ENCODE measurements at regions not wholly inside any gene's neighbourhood (a gene's known extent, or its start where the extent isn't known, plus 50 kb on each side); places are given as distances from the start of the nearest gene placed in this dataset.

DNA sequence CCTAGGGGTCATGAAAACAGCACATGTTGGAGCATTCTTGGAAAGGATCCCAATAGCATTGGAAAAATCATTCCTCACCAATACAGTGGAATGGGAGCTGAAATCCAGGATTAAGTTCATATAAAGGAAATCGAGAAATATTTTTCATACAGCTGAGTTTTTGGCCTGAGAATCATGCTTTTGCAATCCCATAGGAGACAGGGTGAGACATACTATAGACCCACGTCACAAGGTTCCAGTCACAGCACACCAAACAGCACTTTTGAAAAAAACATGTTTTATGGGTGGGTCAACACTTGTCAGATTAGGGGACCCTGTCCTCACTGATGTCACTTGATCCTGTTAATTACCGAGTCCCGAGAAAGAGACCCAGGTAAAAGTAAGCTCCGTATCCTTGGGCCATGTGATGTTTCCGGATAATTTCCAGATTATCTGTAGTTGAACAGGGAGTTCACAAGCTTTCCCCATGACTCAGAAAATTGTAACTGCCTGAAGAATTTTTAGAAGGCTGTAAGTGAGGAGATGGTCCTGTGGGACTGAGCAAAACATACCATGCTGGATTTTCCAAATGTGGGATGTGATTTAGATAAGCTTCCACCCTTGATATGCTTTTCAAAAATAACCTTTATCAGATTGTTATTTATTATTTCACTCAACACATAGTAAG is 80.9 kb upstream of the TLR3 start:
- Histone ChIP-seq H4K8ac (ENCODE audit: extremely low read depth, insufficient read depth, low read length) (no peak overlapping the region), H3K27ac (ENCODE audit: low read depth, low read length) (no peak overlapping the region), H3K56ac (replicated peaks; ENCODE audit: insufficient read length, low read depth, low read length) (no peak overlapping the region), H3K23me2 (ENCODE audit: low read depth, low read length) (no peaks in the 10 kb centered on the region), H2AFZ (ENCODE audit: low read length) (no peak overlapping the region), H3K4me3 (ENCODE audit: extremely low read depth in 1 of 4, insufficient read depth in 2 of 4, low read depth in 3 of 4, low read length in 4 of 4) (no peak overlapping the region), H2BK12ac (ENCODE audit: low read depth, low read length) (no peak overlapping the region), H4K91ac (replicated peaks; ENCODE audit: insufficient read length, low read length) (no peak overlapping the region), H3K18ac (ENCODE audit: extremely low read depth, low read length) (no peak overlapping the region), H4K5ac (ENCODE audit: insufficient read length, low read depth, low read length) (no peak overlapping the region), H3K27me3 (replicated peaks in 1 of 4; ENCODE audit: control insufficient read depth in 3 of 4, extremely low read depth in 1 of 4, insufficient read depth in 3 of 4, low read length in 3 of 4) (no peaks in the 10 kb centered on the region), H3K4me1 (replicated peaks in 1 of 4; ENCODE audit: control insufficient read depth in 3 of 4, insufficient read depth in 4 of 4, low read length in 3 of 4) (no peaks in the 10 kb centered on the region), H2BK120ac (replicated peaks; ENCODE audit: low read depth, low read length) (no peak overlapping the region), H3K4me2 (ENCODE audit: insufficient read depth in 1 of 2, low read depth in 2 of 2, low read length in 2 of 2) (no peak overlapping the region), H2BK15ac (ENCODE audit: low read length) (no peak overlapping the region), H3K36me3 (ENCODE audit: control insufficient read depth in 2 of 4, insufficient read depth in 4 of 4, low read length in 3 of 4) (no peaks in the 10 kb centered on the region), H2BK20ac (ENCODE audit: low read length) (no peak overlapping the region), H3K9ac (replicated peaks in 1 of 4; ENCODE audit: extremely low read depth in 1 of 4, low read depth in 3 of 4, low read length in 3 of 4) (no peak overlapping the region), H3K23ac (ENCODE audit: insufficient read length) (no peak overlapping the region), H3K79me1 (ENCODE audit: low read depth, low read length) (no peaks in the 10 kb centered on the region), H3K79me2 (ENCODE audit: control insufficient read depth in 1 of 2, insufficient read depth in 2 of 2, low read length in 2 of 2) (no peaks in the 10 kb centered on the region), H3K9me3 (ENCODE audit: insufficient read depth in 2 of 2, low read depth in 1 of 2, low read length in 1 of 2) (no peaks in the 10 kb centered on the region), H4K20me1 (replicated peaks in 1 of 2; ENCODE audit: control insufficient read depth in 1 of 2, insufficient read depth in 2 of 2, low read length in 2 of 2) (no peaks in the 10 kb centered on the region), H2BK5ac (ENCODE audit: low read depth, low read length) (no peak overlapping the region), H3K14ac (ENCODE audit: insufficient read length) (no peak overlapping the region), H2AK5ac (ENCODE audit: low read depth, low read length) (no peak overlapping the region), H3K4ac (replicated peaks; ENCODE audit: insufficient read length, low read depth, low read length) (no peak overlapping the region)
- WGBS, 2 experiments (ENCODE audit: extremely low coverage in 1 of 2, insufficient coverage in 1 of 2, insufficient read length in 1 of 2, insufficient replicate concordance in 2 of 2, low coverage in 1 of 2, low lambda C conversion rate in 2 of 2, missing lambda C conversion rate in 1 of 2), result 96% methylated on average over 6 of the region's 6 CpGs; no CpG with 5 or more reads in 1 of the 2 experiments
- DNase-seq (ENCODE audit: low read depth in 1 of 2, low spot score in 2 of 2) (no peak), FAIRE-seq (no peak)
- ChIA-PET CTCF (ENCODE audit: partially characterized antibody) (interaction anchor here (0.6 to 1.9 kb wide), 3 partner anchors 18 to 1012 kb away, joined by 3 to 5 read pairs (median 3); no protein-coding TSS in a partner anchor), POLR2A (ENCODE audit: partially characterized antibody) (interaction anchor here (0.9 kb wide), 1 partner anchor 204 kb away, joined by 3 read pairs; no protein-coding TSS in a partner anchor)
- TF ChIP-seq EGR1 (IDR thresholded peaks at IDR 0.05; ENCODE audit: borderline replicate concordance, low read depth, low read length), result no peak

All from H1 (cell line).